ENCODE measurements at regions not wholly inside any gene's neighbourhood (a gene's known extent, or its start where the extent isn't known, plus 50 kb on each side); places are given as distances from the start of the nearest gene placed in this dataset.

DNA sequence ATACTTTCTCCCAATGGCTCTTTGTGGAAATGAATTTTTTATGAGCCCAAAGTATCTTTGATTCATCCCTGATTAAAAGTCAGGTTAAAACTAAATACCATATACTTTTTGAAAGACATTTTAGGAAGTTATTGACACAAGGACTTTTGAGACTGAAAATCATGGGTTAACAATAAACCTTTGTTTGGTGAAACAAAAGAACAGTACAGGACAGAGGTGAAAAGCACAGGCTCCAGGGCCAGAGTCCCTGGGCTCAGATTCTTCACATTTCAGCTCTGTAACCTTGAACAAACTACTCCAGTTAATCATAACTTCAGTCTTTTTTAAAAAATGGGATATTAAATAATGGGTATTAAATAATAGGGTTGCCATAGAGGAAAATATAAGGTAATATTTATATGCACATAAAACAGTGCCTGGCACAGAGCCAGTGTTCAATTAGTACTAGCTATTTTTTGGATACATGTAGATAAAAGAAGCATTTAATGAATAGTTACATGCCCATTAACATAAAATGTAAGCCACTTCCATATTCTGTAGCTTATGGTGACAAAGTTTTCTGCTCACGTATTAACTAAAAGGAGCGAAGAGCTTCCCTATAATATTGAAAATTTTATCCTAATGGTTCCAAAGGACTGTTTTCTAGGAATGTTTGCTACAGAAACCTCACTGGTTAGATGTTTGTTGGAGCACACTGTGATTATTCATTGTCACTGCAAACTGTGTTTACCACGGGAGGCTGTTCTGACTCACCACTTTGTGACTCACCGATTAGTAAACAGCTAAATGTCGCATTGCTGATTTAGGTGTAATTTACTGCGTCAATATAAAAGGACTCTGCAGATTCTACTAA lies 255.4 kb downstream of the DAD1 start:
- DNase-seq, result no peak

DNA sequence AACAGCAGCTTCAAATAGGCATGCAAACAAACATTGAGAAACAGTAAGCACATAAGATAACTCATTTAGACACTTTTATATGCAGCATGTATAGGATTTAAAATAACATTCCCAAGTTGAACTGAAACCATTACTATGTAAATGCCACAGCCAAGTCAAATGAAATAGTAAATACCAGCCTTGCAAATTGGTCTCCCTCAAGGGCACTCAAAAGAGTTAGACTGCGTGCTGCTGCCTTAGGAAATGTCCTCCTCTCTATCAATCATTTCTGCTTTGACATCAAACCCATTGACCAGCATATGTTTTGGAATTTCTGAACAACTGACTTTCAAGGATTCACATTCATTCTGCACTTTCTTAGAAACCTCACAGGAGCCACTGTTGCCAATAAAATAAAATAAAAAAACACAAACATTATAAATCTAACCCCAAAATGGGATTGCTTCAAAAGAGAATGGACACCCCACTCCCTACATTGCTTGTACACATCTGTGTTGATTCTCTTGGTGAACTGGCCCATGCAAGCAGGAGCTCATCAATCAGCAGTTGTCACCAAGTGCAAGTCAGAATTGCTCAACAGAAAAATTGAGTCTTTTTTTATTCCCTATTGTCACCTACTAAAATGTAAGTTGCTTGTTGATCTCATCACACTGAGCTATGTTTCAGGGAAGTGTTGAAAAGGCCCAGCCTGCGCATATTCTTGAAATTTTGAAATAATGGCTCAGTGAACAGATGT lies 256.2 kb downstream of the DAD1 start:
- no peak for DNase-seq

DNA sequence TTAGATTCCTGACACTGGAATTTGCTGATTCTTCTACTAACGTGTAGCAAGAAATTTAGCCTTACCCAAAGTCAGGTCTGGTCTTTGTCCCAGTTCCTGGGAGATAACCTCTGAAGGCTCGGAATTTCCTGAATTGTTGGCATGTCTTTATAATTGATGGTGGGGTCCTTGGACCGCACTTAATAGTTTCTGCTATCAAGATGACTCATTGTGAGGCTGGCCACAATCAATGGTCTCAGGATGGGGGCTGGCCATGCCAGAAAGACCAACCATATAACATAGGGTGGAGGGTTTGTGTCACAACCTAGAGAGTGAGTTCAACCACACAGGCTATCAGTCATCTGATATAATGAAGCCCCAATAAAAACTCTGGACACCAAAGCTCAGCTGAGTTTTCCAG lies 259.7 kb downstream of the DAD1 start:
- DNase-seq, result no peak

DNA sequence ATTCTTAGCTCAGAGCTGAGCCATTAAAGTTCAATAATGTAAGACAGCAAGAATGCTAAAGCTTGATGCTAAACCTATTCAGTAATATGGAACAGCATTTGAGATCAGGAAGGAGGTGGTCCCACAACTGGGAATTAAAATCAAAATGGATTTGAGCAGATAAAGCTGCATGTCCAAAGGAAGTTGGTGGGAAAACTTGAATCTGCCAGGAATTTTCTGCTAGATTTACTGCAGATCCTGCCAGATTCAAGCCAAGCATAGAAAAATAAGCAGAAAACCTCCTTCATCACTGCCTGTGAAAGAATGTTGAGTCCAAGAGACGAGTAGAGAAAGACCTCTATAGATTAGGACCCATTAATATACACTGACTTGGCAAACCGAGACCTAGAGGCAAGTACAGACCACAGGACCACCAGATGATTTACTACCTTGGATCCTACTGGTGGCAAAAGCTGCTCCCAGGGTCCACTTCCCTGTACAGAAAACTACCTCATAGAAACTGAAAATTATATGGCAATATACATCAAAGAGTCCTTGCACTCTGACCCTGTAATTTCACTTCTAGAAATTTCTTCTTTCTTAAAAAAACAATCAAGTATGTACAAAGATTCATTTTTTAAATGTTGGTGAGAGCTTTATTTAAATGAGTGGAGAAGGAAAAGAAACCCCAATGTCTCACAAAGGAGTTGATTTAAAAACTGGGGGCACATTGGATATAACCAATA lies 263.2 kb downstream of the DAD1 start:
- DNase-seq, result no peak

DNA sequence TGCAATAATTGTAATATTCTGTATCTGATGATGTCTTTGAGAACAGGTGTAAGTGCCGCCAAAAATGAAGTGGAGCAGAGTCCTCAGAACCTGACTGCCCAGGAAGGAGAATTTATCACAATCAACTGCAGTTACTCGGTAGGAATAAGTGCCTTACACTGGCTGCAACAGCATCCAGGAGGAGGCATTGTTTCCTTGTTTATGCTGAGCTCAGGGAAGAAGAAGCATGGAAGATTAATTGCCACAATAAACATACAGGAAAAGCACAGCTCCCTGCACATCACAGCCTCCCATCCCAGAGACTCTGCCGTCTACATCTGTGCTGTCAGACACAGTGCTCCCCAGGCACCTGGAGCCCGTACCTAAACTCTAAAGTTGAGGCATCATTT lies 268.7 kb downstream of the DAD1 start:
- no peak for DNase-seq

DNA sequence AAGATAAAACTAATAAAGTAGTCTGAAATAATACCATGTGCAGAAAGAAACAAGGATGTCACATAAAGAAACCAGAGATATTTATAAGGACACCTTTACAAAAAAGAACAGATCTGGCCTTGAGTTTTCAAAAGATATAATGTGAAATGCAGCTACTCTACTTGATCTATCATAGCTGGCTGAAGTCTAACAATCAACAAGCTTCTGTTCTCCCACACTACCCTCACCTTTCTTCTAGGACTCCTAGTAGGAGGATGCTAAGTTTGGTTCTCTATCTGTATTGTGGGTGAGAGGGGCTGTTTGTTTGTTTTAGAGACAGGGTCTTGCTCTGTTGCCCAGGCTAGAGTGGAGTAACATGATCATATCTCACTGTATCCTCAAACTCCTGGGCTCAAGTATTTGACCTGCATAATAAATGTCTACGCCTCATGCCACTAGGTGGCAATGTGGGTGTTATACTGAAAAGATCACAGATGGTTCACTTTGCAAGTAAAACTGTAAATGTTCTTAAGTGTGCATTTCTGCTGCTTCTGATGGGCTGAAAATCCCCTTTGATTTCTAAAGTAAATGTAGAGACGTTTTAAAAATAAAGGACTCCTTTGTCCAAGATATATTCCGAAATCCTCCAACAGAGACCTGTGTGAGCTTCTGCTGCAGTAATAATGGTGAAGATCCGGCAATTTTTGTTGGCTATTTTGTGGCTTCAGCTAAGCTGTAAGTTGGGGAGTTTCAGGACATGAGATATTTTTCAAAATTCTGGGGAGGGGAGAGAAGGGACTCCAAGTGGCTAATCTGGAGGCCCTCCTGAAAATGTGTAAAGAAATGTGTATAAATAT lies 269.3 kb downstream of the DAD1 start:
- peak; percentile 22 for DNase-seq

DNA sequence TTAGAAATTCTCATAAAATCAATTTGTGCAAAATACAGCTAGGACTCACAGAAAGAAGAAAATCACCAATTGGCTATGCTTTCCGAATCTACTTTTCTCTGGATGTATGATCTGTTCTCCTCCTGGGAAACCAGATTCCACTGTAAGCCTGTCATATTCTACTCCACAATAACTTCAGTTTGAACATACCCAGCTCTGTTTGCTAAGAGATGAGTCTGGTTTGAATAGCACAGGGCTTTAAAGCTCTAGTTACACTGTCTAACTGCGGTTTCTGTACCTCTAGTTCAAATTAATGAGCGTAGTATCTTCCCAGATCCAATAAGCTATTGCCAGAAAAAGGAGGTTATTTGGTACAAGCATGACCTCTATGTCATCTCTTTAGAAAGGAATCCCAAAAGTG lies 270.1 kb downstream of the DAD1 start:
- DNase-seq, result no peak

DNA sequence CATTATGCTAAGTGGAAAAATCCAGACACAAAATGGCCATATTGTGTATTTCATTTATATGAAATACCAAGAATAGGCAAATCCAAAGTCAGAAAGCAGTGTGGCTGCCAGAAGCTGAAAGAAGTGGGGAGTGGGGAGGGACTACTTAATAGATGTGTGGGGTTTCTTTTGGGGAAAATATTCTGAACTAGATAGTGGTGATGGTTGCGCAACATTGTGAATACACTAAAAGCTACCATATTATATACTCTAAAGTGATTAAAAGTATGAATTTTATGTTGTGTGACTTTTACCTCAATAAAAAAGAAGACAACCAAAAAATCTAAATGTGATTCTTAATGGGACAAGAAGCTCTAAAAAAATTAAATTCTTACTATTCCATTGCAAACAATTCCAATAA lies 272.6 kb downstream of the DAD1 start:
- DNase-seq, result no peak

DNA sequence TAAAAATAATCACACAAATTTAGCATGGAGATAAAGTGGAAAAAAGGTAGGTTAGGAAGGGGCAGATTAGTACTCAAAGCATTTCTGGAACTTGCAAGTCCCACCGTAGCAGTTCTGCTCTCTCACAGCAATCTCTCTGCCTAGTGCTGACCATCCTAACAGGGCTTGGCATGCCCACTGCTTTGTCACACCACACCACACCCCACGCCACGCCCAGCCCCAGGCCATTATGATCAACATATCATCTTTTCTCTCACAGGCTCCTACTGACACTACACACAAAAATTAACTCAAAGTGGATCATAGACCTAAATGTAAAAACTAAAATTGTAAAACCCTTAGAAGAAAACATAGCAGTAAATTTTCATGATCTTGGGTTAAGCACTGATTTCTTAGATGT lies 273.7 kb downstream of the DAD1 start:
- no peak for DNase-seq

DNA sequence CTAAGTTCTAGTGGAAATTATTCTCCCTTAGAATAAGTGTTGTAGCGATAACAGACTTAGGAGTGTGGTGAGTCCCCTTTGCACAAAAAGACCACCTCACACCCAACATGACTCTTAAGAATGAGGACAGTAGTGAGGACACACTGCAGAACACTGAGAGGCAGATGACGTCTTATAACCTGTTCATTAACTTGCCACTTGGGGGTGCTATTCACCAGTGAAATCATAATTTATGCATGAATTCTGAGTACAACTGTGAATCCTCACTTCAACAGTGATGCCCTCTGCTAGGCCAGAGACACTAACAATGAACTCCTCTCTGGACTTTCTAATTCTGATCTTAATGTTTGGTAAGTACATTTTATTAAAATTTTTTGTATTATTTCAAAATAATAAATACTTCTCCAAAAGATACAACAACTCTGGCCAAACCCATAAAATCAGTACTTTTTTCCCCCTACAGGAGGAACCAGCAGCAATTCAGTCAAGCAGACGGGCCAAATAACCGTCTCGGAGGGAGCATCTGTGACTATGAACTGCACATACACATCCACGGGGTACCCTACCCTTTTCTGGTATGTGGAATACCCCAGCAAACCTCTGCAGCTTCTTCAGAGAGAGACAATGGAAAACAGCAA lies 274.7 kb downstream of the DAD1 start:
- DNase-seq, result peak; percentile 31

DNA sequence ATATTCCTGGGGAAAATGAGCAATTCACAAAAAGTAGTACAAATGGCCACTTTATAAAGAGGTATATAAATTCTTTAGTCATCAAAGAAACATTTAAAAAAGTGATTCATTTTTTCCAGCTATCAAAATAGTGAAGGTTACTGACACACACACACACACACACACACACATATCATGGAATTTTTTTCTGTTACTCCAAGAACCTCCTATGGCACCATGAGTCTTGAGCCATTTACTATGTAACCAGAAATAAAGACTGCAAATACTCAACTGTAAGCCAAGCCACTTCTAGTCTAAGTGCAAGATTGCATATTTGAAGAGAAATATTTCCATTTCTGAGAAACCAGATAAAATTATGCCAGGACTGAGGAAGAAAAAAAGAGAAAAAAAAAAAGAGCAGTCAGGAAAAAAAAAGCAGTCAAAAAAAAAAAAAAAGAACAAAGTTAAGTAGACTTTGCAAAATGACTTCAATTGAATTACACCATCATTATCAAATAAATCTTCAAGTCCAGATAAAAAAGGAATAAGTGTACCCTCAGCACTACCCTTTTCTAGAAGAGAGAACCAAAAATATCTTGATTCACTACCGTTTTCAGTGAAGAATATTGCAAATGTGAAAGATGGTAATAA lies 275.7 kb downstream of the DAD1 start:
- DNase-seq, result no peak

DNA sequence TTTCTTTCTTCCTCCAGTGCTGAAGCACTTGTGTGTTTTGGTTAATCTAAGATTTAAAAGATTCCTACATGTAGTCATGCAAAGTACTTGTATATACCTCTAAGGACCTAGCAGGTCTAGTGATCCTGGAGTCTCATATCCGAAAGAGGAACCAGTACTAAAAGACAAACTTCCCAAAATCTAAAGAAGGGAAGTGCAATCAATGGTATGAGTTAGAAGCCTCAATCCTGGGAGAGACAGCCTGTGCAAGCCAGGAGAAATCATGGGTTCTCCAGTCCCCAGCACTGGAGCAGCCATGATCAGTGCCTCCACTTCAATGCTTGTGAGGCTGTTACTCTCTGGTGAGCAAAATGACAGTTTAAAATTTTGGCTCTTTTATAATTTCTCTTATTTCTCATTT lies 277.4 kb downstream of the DAD1 start:
- no peak for DNase-seq

DNA sequence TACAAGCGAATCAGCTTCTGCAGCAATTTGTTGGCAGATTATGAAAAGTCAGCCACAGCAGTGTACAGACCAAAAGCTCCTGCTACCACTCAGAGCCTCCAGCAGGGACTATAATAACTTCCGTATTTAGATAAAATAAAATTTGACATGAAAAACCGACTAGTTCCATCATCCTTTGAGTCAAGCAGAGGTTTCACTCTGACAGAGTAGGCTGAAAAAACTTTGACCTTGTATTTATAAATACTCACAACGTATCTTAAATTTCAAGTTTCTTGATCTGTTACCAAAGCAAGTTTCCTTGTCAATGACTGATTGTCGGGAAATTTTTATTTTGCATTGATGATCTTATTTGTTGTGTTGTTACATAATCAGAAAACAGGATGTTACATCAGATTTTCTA lies 283.4 kb downstream of the DAD1 start:
- no peak for DNase-seq

DNA sequence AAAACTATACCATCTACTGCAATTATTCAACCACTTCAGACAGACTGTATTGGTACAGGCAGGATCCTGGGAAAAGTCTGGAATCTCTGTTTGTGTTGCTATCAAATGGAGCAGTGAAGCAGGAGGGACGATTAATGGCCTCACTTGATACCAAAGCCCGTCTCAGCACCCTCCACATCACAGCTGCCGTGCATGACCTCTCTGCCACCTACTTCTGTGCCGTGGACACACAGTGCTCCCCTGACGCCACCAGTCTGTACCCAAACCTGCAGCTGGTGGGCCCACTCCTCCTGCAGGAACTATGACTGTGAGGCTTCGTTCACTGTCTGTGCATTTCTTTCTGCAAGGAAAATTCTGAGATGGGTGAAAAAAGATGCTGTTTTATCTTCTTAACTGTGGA lies 284.7 kb downstream of the DAD1 start:
- no peak for DNase-seq

DNA sequence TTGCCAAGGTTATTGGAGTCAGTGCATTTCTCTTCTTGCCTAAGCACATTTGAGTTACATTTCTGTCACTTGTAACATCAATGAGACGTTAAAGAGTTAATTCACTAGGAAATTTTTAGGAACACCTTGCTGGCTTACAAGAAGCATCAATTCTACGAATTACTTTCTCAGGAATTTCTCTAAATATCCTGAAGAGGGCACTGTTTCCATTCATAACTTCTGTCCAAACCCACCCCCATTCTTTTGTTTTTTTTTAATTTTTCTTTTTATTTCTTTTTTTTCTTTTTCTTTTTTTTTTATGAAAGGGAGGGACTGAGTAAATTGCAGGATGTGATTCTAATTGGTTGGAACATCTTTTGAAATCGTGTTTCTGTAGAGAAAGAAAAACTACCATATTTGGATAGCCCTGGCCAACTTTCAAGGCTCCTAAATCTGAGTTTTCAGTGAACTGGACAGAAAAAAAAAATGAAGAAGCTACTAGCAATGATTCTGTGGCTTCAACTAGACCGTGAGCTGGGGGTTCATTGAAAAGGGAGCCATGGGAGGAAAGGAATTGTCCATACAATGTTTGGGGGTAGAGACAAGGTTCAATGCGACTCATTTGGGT lies 285.3 kb downstream of the DAD1 start:
- peak; percentile 3 for DNase-seq

DNA sequence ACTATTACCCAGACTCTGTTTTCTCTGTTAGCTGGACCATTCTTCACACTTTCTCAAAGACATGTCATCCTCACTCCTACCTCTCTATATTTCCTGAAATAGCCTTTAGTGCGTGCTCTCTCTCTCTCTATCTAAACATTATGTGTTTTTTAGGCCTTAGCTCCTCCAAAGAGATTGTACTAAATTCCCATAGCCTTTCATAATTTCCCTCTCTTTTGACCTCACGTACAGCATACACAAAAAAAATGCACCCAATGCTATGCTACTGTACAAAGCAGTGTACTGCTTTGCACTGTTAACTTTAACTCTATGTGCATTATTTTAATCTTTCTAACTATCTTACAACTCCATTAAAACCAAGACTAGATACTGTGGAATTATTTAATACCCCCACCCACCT lies 288.4 kb downstream of the DAD1 start:
- DNase-seq, result no peak

DNA sequence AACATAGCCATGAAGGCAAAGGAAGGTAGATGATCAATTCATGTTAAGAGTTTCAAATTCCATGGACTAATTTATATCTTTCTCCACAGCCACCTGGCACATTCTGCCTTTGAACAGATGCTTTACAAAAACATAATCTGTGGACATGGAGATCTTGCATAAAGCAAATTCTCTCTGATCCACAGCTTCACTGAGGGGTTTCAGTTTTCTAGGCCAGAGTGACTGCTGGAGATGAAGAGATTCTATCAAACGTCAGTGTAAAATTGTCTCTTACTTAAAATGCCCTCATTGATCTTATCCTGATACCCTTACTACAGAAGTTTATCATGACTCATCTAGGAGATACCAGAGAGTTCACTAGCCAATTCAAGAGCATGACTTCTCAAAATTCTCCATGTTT lies 291.6 kb downstream of the DAD1 start:
- DNase-seq, result no peak

DNA sequence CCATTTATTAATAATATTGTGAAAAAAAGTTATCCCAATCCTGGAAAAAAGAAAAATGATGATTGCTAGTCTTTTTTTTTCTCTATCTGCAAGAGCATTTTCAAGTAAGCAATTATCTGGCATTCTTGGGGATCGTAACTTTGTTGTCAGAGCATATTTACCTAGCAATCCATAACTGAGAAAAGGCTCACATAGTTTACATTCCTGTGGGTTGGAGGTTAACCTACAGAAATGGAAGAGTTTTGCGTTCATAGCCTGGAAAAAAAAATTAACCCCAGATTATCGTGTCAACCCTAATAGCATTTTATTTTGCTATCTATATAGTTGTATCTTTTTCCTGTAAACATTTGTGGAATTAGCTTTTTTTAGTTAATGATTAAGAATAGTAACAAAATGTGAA lies 292.3 kb downstream of the DAD1 start:
- no peak for DNase-seq

DNA sequence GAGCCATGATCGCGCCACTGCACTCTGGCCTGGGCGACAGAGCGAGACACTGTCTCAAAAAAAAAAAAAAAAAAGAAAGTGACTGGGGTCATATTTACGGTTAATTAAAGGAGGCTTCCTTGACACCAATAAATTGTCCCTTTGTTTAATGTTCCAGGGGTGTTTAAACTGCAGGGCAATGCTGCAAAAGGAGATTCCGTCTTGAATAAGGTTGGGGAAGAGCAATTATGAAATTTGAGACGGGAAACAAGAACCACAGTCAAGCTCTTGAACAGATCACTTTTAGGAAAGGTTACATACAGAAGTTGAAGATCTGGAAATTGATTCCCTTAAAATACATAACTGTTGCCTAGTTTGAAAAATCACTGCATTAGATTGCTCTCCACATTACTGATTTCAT lies 292.9 kb downstream of the DAD1 start:
- DNase-seq, result no peak

DNA sequence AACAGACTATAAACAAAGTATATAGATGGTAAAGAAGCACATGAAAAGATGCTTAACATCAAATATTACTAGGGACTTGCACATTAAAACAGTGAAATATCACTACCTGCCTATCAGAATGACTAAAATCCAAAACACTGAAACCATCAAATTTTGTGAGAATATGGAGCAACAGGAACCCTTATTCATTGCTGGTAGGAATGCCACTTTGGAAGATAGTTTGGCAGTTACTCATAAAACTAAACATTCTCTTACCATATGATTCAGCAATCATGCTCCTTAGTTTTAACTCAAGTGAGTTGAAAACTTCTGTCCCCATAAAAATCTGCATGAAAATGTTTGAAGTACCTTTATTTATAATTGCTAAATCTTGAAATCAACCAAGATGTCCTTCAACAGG lies 297.6 kb downstream of the DAD1 start:
- no peak for DNase-seq

DNA sequence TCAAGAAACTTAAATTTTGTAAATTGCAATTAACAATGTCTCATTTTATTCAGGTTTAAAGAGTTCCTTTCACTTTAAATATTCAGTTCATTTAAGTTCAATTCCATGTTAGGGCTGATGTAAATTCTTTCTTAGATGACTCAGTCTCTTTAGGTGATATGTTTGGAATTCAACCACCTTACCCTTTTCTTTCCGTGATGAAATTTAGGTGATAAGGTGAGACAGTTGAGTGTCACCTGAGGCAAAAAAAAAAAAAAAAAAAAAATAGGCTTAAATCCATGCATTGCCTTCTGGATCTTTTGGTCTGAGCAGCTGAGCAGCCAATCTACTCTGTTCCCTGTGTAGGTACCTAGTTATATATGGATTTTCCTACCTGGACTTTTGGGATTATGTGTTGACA lies 299.5 kb downstream of the DAD1 start:
- DNase-seq, result no peak

DNA sequence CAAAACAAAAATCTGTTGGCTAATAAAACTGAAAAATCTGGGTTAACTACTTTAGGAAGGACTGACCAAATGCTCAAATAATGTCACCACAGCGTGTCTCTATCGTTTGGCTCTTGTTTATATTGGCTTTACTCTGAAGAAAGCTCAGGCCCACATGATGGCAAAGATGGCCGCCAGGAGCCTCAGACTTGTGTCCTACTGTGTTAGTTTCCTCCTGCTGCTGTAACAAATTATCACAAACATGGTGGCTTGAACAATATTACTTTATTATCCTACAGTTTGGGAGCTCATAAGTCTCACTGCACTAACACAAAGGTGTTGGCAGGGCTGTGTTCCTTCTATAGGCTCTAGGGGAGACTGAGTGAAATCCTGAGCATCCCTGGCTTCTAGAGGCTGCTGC lies 303.0 kb downstream of the DAD1 start:
- no peak for DNase-seq
